DND-41 (cell line): ENCODE measurements at regions not wholly inside any gene's neighbourhood (a gene's known extent, or its start where the extent isn't known, plus 50 kb on each side); places are given as distances from the start of the nearest gene placed in this dataset.

Experiments
- EZH2 ChIP-seq: IDR thresholded peaks from 3 replicates; pipeline ENCODE4 v1.6.1; 2012; ENCODE audit warnings: borderline replicate concordance, low read depth, mild to moderate bottlenecking, moderate library complexity, low read length, inconsistent platforms; ENCODE audit not compliant: severe bottlenecking
- TF ChIP-seq, protein P1 (sequence below): IDR thresholded peaks from 2 replicates; pipeline ENCODE4 v1.5.1; 2012; ENCODE audit warnings: borderline replicate concordance, low read length, moderate library complexity, mild to moderate bottlenecking; ENCODE audit not compliant: poor library complexity, severe bottlenecking; ENCODE audit errors: extremely low read depth

DNA sequence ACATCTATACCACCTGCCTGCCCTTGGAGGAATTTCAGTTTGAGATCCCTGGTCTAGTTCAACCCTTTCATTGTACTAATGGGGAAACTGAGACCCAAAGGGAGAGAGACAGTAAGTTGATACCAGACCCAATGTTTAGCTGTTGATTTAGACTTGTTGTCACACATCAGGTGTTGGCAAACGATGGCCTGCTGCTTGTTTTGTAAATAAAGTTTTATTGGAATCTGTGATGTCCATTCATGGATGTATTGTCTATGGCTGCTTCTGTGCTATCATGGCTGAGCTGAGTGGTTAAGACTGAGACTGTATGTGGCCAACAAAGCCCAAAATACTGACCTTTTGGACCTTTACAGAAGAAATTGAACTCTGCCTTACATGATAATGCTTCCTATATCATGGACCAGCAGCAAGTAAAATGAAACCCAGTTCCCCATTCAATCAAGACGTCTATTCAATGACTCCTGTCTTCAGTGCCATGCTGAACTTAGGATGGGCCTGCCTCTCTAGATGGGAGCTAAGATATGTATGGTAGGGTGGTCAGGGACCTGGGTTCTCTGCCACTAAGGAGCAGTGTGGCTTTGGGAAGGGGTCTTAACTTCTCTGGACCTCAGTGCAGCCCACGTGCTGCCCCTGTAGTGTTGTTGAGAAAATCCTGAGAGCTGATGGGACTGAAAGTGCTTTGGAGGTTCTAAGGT is 111.0 kb downstream of the IRX5 start:
- TF ChIP-seq, protein P1, sequence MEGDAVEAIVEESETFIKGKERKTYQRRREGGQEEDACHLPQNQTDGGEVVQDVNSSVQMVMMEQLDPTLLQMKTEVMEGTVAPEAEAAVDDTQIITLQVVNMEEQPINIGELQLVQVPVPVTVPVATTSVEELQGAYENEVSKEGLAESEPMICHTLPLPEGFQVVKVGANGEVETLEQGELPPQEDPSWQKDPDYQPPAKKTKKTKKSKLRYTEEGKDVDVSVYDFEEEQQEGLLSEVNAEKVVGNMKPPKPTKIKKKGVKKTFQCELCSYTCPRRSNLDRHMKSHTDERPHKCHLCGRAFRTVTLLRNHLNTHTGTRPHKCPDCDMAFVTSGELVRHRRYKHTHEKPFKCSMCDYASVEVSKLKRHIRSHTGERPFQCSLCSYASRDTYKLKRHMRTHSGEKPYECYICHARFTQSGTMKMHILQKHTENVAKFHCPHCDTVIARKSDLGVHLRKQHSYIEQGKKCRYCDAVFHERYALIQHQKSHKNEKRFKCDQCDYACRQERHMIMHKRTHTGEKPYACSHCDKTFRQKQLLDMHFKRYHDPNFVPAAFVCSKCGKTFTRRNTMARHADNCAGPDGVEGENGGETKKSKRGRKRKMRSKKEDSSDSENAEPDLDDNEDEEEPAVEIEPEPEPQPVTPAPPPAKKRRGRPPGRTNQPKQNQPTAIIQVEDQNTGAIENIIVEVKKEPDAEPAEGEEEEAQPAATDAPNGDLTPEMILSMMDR: no peak
- no peak for TF ChIP-seq EZH2
